Upper lobe of left lung (tissue), 4 donors: ENCODE measurements at regions not wholly inside any gene's neighbourhood (a gene's known extent, or its start where the extent isn't known, plus 50 kb on each side); places are given as distances from the start of the nearest gene placed in this dataset.

ENCODE experiments used
- CTCF ChIP-seq, 6 experiments: fragments of 450-650 bp in 4 of 6; fragments of 200-600 bp in 2 of 6; sonication (generic) in 2 of 6; IDR thresholded peaks; one replicate each; pipeline ENCODE4 v1.5.1; 2016 to 2019; ENCODE audit warnings: antibody characterized with exemption in 6 of 6
- POLR2AphosphoS5 ChIP-seq, 2 donors: sonication (generic); formaldehyde crosslinking; IDR thresholded peaks; one replicate each; pipeline ENCODE4 v1.5.1; 2017; ENCODE audit warnings: antibody characterized with exemption in 2 of 2

GRCh38 chr12:58089588-58089987 is 148.2 kb downstream of the ATP23 start:
- no peak for TF ChIP-seq CTCF (IDR thresholded peaks at IDR 0.05)
- TF ChIP-seq POLR2AphosphoS5 (IDR thresholded peaks at IDR 0.05), result no peak
